Panc1 (cell line): ENCODE measurements at regions not wholly inside any gene's neighbourhood (a gene's known extent, or its start where the extent isn't known, plus 50 kb on each side); places are given as distances from the start of the nearest gene placed in this dataset.

ENCODE experiments used
- ATAC-seq: fragments of 200-7000 bp; cut with Tn5 transposase; 2 replicates; pipeline ENCODE4 v1.9.1; 2020; ENCODE audit warnings: mild to moderate bottlenecking, moderate library complexity
- BruUV-seq: library from RNA; stranded (reverse); fragments of 400-500 nt; replicated peaks from 2 replicates; lab custom pipeline; 2021; lab: Mats Ljungman, UMichigan
- CTCF ChIA-PET: fragments of 300-600 bp; sonication (Branson Sonifier 250); formaldehyde crosslinking; loops from one replicate; lab custom pipeline; 2022; ENCODE audit warnings: antibody characterized with exemption; lab: Charles Lee
- POLR2A ChIA-PET: fragments of 300-600 bp; sonication (Branson Sonifier 250); formaldehyde crosslinking; loops from one replicate; lab custom pipeline; 2022; ENCODE audit warnings: antibody characterized with exemption; lab: Charles Lee
- DNase-seq: peaks from one replicate; pipeline ENCODE4 v3.0.0-alpha.2; 2010; ENCODE audit warnings: low read depth, low spot score
- H3K27ac ChIP-seq: 2 replicates; pipeline ENCODE4 v1.5.1; 2011; ENCODE audit warnings: mild to moderate bottlenecking, low read length, inconsistent platforms
- H3K27me3 ChIP-seq: fragments of 200-500 bp; sonication (Bioruptor generic); 2 replicates; pipeline ENCODE4 v1.6.0; 2014; ENCODE audit warnings: low read length, inconsistent platforms; ENCODE audit not compliant: control insufficient read depth, insufficient read depth
- H3K36me3 ChIP-seq: fragments of 200-500 bp; sonication (Bioruptor generic); 2 replicates; pipeline ENCODE4 v1.5.1; 2014; ENCODE audit warnings: inconsistent platforms, mild to moderate bottlenecking, low read length, moderate library complexity; ENCODE audit not compliant: control insufficient read depth, insufficient read depth
- H3K4me1 ChIP-seq: 2 replicates; pipeline ENCODE4 v1.5.1; 2011; ENCODE audit warnings: inconsistent platforms, mild to moderate bottlenecking, low read length, moderate library complexity; ENCODE audit not compliant: control insufficient read depth, insufficient read depth
- H3K4me3 ChIP-seq, 2 experiments: 2 replicates each; pipeline ENCODE4 v1.5.1; 2011 to 2012; ENCODE audit warnings: low read depth in 2 of 2, low read length in 2 of 2, mild to moderate bottlenecking in 2 of 2, inconsistent platforms in 1 of 2, moderate library complexity in 1 of 2
- H3K9me3 ChIP-seq: fragments of 200-500 bp; sonication (Bioruptor generic); 2 replicates; pipeline ENCODE4 v1.5.1; 2014; ENCODE audit warnings: low read depth, mild to moderate bottlenecking, inconsistent platforms, low read length, moderate library complexity; ENCODE audit not compliant: control insufficient read depth, insufficient read depth
- CTCF ChIP-seq: fragments of 450-650 bp; IDR thresholded peaks from 2 replicates; pipeline ENCODE4 v1.5.1; 2017; ENCODE audit warnings: mild to moderate bottlenecking
- POLR2AphosphoS5 ChIP-seq: IDR thresholded peaks from 2 replicates; pipeline ENCODE4 v1.6.1; 2012; ENCODE audit warnings: mild to moderate bottlenecking, low read depth, low read length, moderate library complexity
- REST ChIP-seq, 2 experiments: IDR thresholded peaks; 2 replicates each; pipeline ENCODE4 v1.6.1; 2011 to 2012; ENCODE audit warnings: low read depth in 2 of 2, control low read depth in 1 of 2, low read length in 1 of 2, mild to moderate bottlenecking in 1 of 2, moderate library complexity in 1 of 2; ENCODE audit not compliant: insufficient read depth in 1 of 2
- SIN3A ChIP-seq: IDR thresholded peaks from 2 replicates; pipeline ENCODE4 v1.6.1; 2012; ENCODE audit warnings: low read depth, mild to moderate bottlenecking, low read length, moderate library complexity, borderline replicate concordance; ENCODE audit not compliant: insufficient read depth
- TCF7L2 ChIP-seq: IDR thresholded peaks from 2 replicates; pipeline ENCODE4 v1.6.1; 2011; ENCODE audit warnings: mild to moderate bottlenecking, low read depth, low read length, inconsistent platforms
- in situ Hi-C: cut with HindIII; loops from 2 replicates; pipeline ENCODE4 v1.10.0; 2016; ENCODE audit warnings: low sequenced_read_pairs, low pct_unique_long_range_greater_than_20kb
- intact Hi-C: fragments of 100-400 bp; cut with micrococcal nuclease; formaldehyde crosslinking; loops from one replicate; pipeline ENCODE4 v1.10.0; 2022; ENCODE audit not compliant: unreplicated experiment

GRCh38 chr19:28858933-28859332, 354.0 kb downstream of the UQCRFS1 start:
- ChIA-PET CTCF (no interaction called here), POLR2A (no interaction called here)
- ATAC-seq, result no peak
- TF ChIP-seq CTCF (no peak), SIN3A (no peak), TCF7L2 (no peak), POLR2AphosphoS5 (no peak), REST (IDR thresholded peaks at IDR 0.05; ENCODE audit: insufficient read depth in 1 of 2, low read depth in 2 of 2, low read length in 1 of 2) (no peak)
- in situ Hi-C loops (no loop called here), intact Hi-C loops (no loop called here)
- no peaks in the 10 kb centered on the region for H3K36me3 ChIP-seq
- H3K27ac ChIP-seq, result no peak overlapping the region
- no peaks in the 10 kb centered on the region for H3K9me3 ChIP-seq
- no TSS peak for BruUV-seq
- no peaks in the 10 kb centered on the region for H3K4me1 ChIP-seq
- peaks cover 8% of the 10 kb centered on the region; the same call in 1 of the 2 replicates for H3K27me3 ChIP-seq
- no peak overlapping the region for H3K4me3 ChIP-seq
- DNase-seq, result no peak

GRCh38 chr19:28857967-28858366, 355.0 kb downstream of the UQCRFS1 start:
- ATAC-seq, result no peak
- Histone ChIP-seq H3K4me1 (no peaks in the 10 kb centered on the region), H3K36me3 (no peaks in the 10 kb centered on the region), H3K9me3 (no peaks in the 10 kb centered on the region), H3K27me3 (peaks cover 8% of the 10 kb centered on the region; the same call in 1 of the 2 replicates), H3K27ac (no peak overlapping the region), H3K4me3 (no peak overlapping the region)
- no peak for DNase-seq
- in situ Hi-C loops, result no loop called here
- ChIA-PET CTCF (interaction anchor here (1.1 kb wide), 1 partner anchor 121 kb away, joined by 4 read pairs; no protein-coding TSS in a partner anchor), POLR2A (no interaction called here)
- BruUV-seq, result no TSS peak
- TF ChIP-seq POLR2AphosphoS5, result no peak
- TF ChIP-seq REST (IDR thresholded peaks at IDR 0.05; ENCODE audit: insufficient read depth in 1 of 2, low read depth in 2 of 2, low read length in 1 of 2), result no peak
- TF ChIP-seq CTCF, result no peak
- no peak for TF ChIP-seq SIN3A
- TF ChIP-seq TCF7L2, result no peak
- intact Hi-C loops, result no loop called here
